ENCODE measurements at regions not wholly inside any gene's neighbourhood (a gene's known extent, or its start where the extent isn't known, plus 50 kb on each side); places are given as distances from the start of the nearest gene placed in this dataset.

GRCh38 chr11:27255447-27255828 is 107.6 kb downstream of the CCDC34 start:
- no peaks in the 10 kb centered on the region for H3K9me3 Mint-ChIP-seq
- H3K27me3 Mint-ChIP-seq = peaks cover 14% of the 10 kb centered on the region
- POLR2A ChIA-PET = no interaction called here
- H3K36me3 Mint-ChIP-seq = no peaks in the 10 kb centered on the region
- no peak overlapping the region for H3K4me3 Mint-ChIP-seq
- H3K27ac Mint-ChIP-seq = no peak overlapping the region
- no peak for DNase-seq
- CTCF ChIA-PET = no interaction called here
- H3K4me1 Mint-ChIP-seq (ENCODE audit: low read depth) = no peaks in the 10 kb centered on the region
- intact Hi-C loops (cut with micrococcal nuclease) = no loop called here

- H3K27me3 Mint-ChIP-seq = peaks cover 14% of the 10 kb centered on the region
- intact Hi-C loops (cut with micrococcal nuclease) = no loop called here
- no peak overlapping the region for H3K27ac Mint-ChIP-seq
- ChIA-PET CTCF (no interaction called here), POLR2A (no interaction called here)
- no peak overlapping the region for H3K4me3 Mint-ChIP-seq
- H3K4me1 Mint-ChIP-seq (ENCODE audit: low read depth) = no peaks in the 10 kb centered on the region
- no peaks in the 10 kb centered on the region for H3K36me3 Mint-ChIP-seq
- no peak for DNase-seq
- H3K9me3 Mint-ChIP-seq = no peaks in the 10 kb centered on the region
Observed at GRCh38 chr11:27254744-27255446, 108.1 kb downstream of the CCDC34 start.

- Mint-ChIP-seq H3K36me3 (no peaks in the 10 kb centered on the region), H3K4me3 (no peak overlapping the region), H3K27me3 (peaks cover 14% of the 10 kb centered on the region), H3K9me3 (no peaks in the 10 kb centered on the region), H3K27ac (no peak overlapping the region), H3K4me1 (ENCODE audit: low read depth) (no peaks in the 10 kb centered on the region)
- intact Hi-C loops (cut with micrococcal nuclease) = no loop called here
- CTCF ChIA-PET = no interaction called here
- no peak for DNase-seq
- POLR2A ChIA-PET = no interaction called here
Observed at GRCh38 chr11:27253224-27253623, 109.8 kb downstream of the CCDC34 start.

- H3K36me3 Mint-ChIP-seq = no peaks in the 10 kb centered on the region
- no peaks in the 10 kb centered on the region for H3K4me1 Mint-ChIP-seq (ENCODE audit: low read depth)
- no peak overlapping the region for H3K27ac Mint-ChIP-seq
- no peaks in the 10 kb centered on the region for H3K9me3 Mint-ChIP-seq
- POLR2A ChIA-PET = no interaction called here
- peaks cover 5% of the 10 kb centered on the region for H3K27me3 Mint-ChIP-seq
- no peak overlapping the region for H3K4me3 Mint-ChIP-seq
- intact Hi-C loops (cut with micrococcal nuclease) = no loop called here
- CTCF ChIA-PET = no interaction called here
- no peak for DNase-seq
Observed at GRCh38 chr11:27250867-27251665, 111.9 kb downstream of the CCDC34 start.

- no peak overlapping the region for H3K27ac Mint-ChIP-seq
- no peak overlapping the region for H3K4me3 Mint-ChIP-seq
- no peaks in the 10 kb centered on the region for H3K9me3 Mint-ChIP-seq
- ChIA-PET POLR2A (no interaction called here), CTCF (no interaction called here)
- no peaks in the 10 kb centered on the region for H3K4me1 Mint-ChIP-seq (ENCODE audit: low read depth)
- H3K27me3 Mint-ChIP-seq = no peaks in the 10 kb centered on the region
- DNase-seq = no peak
- intact Hi-C loops (cut with micrococcal nuclease) = no loop called here
- H3K36me3 Mint-ChIP-seq = no peaks in the 10 kb centered on the region
Observed at GRCh38 chr11:27248576-27249509, 114.2 kb downstream of the CCDC34 start.

- Mint-ChIP-seq H3K27me3 (no peaks in the 10 kb centered on the region), H3K36me3 (no peaks in the 10 kb centered on the region), H3K27ac (no peak overlapping the region), H3K4me1 (ENCODE audit: low read depth) (no peaks in the 10 kb centered on the region), H3K4me3 (no peak overlapping the region), H3K9me3 (no peaks in the 10 kb centered on the region)
- ChIA-PET CTCF (interaction anchor here (1.1 kb wide), 1 partner anchor 16 kb away, joined by 4 read pairs; no protein-coding TSS in a partner anchor), POLR2A (no interaction called here)
- no peak for DNase-seq
- intact Hi-C loops (cut with micrococcal nuclease) = no loop called here
Observed at GRCh38 chr11:27247660-27248059, 115.4 kb downstream of the CCDC34 start.

- CTCF ChIA-PET = interaction anchor here (1.1 kb wide), 1 partner anchor 17 kb away, joined by 4 read pairs; no protein-coding TSS in a partner anchor
Observed at GRCh38 chr11:27246925-27247324, 116.1 kb downstream of the CCDC34 start.

GRCh38 chr11:27244900-27245299 is 118.1 kb downstream of the CCDC34 start:
- H3K27ac Mint-ChIP-seq = no peak overlapping the region
- intact Hi-C loops (cut with micrococcal nuclease) = no loop called here
- H3K9me3 Mint-ChIP-seq = no peaks in the 10 kb centered on the region
- CTCF ChIA-PET = no interaction called here
- POLR2A ChIA-PET = no interaction called here
- H3K36me3 Mint-ChIP-seq = no peaks in the 10 kb centered on the region
- H3K4me1 Mint-ChIP-seq (ENCODE audit: low read depth) = no peaks in the 10 kb centered on the region
- DNase-seq = no peak
- H3K4me3 Mint-ChIP-seq = no peak overlapping the region
- peaks cover 1% of the 10 kb centered on the region for H3K27me3 Mint-ChIP-seq

More at GRCh38 chr11:27246925-27247324, 116.1 kb downstream of the CCDC34 start:
- no peaks in the 10 kb centered on the region for H3K36me3 Mint-ChIP-seq
- H3K4me3 Mint-ChIP-seq = no peak overlapping the region
- H3K27ac Mint-ChIP-seq = no peak overlapping the region
- POLR2A ChIA-PET = no interaction called here
- no peaks in the 10 kb centered on the region for H3K9me3 Mint-ChIP-seq
- no peak for DNase-seq
- intact Hi-C loops (cut with micrococcal nuclease) = no loop called here
- H3K27me3 Mint-ChIP-seq = no peaks in the 10 kb centered on the region
- H3K4me1 Mint-ChIP-seq (ENCODE audit: low read depth) = no peaks in the 10 kb centered on the region

- intact Hi-C loops (cut with micrococcal nuclease) = no loop called here
- no peak overlapping the region for H3K27ac Mint-ChIP-seq
Observed at GRCh38 chr11:27242591-27242990, 120.4 kb downstream of the CCDC34 start.

GRCh38 chr11:27241311-27242122 is 121.5 kb downstream of the CCDC34 start:
- ChIA-PET POLR2A (no interaction called here), CTCF (interaction anchor here (1.1 kb wide), 1 partner anchor 244 kb away, joined by 3 read pairs; no protein-coding TSS in a partner anchor)
- Mint-ChIP-seq H3K27me3 (peaks cover 1% of the 10 kb centered on the region), H3K4me1 (ENCODE audit: low read depth) (no peaks in the 10 kb centered on the region), H3K36me3 (no peaks in the 10 kb centered on the region), H3K9me3 (no peaks in the 10 kb centered on the region), H3K4me3 (no peak overlapping the region), H3K27ac (no peak overlapping the region)
- DNase-seq = no peak
- intact Hi-C loops (cut with micrococcal nuclease) = no loop called here

More at GRCh38 chr11:27242591-27242990, 120.4 kb downstream of the CCDC34 start:
- H3K9me3 Mint-ChIP-seq = no peaks in the 10 kb centered on the region
- CTCF ChIA-PET = no interaction called here
- peaks cover 1% of the 10 kb centered on the region for H3K27me3 Mint-ChIP-seq
- H3K36me3 Mint-ChIP-seq = no peaks in the 10 kb centered on the region
- no peaks in the 10 kb centered on the region for H3K4me1 Mint-ChIP-seq (ENCODE audit: low read depth)
- no peak for DNase-seq
- POLR2A ChIA-PET = no interaction called here
- no peak overlapping the region for H3K4me3 Mint-ChIP-seq

DNA sequence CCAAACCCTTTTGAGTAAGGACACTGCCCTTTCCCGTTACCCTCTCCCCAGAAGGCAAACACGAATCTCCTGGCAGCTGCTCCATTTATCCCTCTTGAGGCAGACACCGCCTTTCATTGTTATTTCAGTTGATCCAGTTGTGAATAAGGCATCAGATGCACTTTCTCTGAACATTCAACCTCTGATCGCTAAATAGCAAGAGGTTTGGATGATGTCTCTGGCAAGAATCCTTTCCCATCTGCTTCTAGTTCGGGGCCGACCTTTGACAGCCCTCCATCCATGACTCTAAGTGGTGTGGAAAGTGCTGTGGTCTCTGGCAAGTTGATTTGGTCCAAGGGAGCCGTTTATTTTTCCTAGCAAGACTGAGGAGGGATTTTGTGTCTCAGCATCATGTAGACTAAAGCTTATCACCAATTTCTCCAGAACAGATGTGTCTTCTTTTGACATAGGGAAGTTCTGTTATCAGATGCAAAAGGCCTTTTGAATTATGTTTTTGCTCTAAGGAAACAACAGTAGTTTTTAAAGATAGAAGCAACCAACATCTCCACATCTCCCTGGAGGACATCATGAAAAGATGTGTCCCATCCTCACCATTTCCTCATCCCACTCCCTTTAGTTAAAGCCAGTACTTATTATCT is 123.6 kb downstream of the CCDC34 start:
- POLR2A ChIA-PET = no interaction called here
- CTCF ChIA-PET = interaction anchor here (0.7 kb wide), 1 partner anchor 39 kb away, joined by 3 read pairs; no protein-coding TSS in a partner anchor
- Mint-ChIP-seq H3K9me3 (no peaks in the 10 kb centered on the region), H3K27me3 (peaks cover 1% of the 10 kb centered on the region), H3K4me3 (no peak overlapping the region), H3K36me3 (no peaks in the 10 kb centered on the region), H3K4me1 (ENCODE audit: low read depth) (no peaks in the 10 kb centered on the region), H3K27ac (no peak overlapping the region)
- DNase-seq = no peak
- intact Hi-C loops (cut with micrococcal nuclease) = no loop called here

Data from activated CD4-positive, alpha-beta memory T cell treated with anti-CD3 and anti-CD28 coated beads for 36 hours (primary cell).